DND-41 (cell line): ENCODE measurements at regions not wholly inside any gene's neighbourhood (a gene's known extent, or its start where the extent isn't known, plus 50 kb on each side); places are given as distances from the start of the nearest gene placed in this dataset.

Experiments
- EZH2 ChIP-seq: IDR thresholded peaks from 3 replicates; pipeline ENCODE4 v1.6.1; 2012; ENCODE audit warnings: borderline replicate concordance, low read depth, mild to moderate bottlenecking, moderate library complexity, low read length, inconsistent platforms; ENCODE audit not compliant: severe bottlenecking
- TF ChIP-seq, protein P1 (sequence below): IDR thresholded peaks from 2 replicates; pipeline ENCODE4 v1.5.1; 2012; ENCODE audit warnings: borderline replicate concordance, low read length, moderate library complexity, mild to moderate bottlenecking; ENCODE audit not compliant: poor library complexity, severe bottlenecking; ENCODE audit errors: extremely low read depth

DNA sequence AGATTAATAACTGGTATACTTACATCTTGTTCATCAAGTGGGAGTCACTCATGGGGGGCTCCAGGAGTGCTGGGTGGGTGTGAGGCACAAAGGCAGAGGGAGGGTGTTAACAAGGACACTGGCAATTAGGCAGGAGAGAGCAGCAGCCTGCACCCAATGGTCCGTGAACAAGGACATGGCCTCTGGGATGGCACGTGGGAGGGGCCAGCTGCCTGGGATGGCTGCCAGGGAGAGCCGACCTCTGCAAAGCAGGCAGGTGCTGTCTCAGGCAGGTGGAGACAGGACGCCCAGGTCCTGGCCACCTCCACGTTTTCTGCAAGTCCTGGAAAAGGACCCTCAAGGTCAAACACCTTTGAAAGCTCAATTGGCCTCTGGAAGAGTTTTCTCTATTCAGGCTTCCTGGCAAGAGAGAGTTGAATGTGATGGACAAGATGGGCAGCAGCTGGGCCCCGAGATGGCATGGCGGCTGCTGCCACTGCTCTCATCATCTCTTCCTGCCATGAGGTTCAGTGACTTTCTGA lies 257.1 kb downstream of the BUD13 start:
- TF ChIP-seq, protein P1, sequence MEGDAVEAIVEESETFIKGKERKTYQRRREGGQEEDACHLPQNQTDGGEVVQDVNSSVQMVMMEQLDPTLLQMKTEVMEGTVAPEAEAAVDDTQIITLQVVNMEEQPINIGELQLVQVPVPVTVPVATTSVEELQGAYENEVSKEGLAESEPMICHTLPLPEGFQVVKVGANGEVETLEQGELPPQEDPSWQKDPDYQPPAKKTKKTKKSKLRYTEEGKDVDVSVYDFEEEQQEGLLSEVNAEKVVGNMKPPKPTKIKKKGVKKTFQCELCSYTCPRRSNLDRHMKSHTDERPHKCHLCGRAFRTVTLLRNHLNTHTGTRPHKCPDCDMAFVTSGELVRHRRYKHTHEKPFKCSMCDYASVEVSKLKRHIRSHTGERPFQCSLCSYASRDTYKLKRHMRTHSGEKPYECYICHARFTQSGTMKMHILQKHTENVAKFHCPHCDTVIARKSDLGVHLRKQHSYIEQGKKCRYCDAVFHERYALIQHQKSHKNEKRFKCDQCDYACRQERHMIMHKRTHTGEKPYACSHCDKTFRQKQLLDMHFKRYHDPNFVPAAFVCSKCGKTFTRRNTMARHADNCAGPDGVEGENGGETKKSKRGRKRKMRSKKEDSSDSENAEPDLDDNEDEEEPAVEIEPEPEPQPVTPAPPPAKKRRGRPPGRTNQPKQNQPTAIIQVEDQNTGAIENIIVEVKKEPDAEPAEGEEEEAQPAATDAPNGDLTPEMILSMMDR = no peak
- TF ChIP-seq EZH2 = no peak
